HG03565 (cell line): ENCODE measurements at regions not wholly inside any gene's neighbourhood (a gene's known extent, or its start where the extent isn't known, plus 50 kb on each side); places are given as distances from the start of the nearest gene placed in this dataset.
"Not testable (repeated sequence)": the region's sequence is repeated elsewhere in the genome, so short reads cannot be mapped to it uniquely, and the experiment has no call there.

Experiments
- ATAC-seq: cut with Tn5 transposase; IDR thresholded peaks from one replicate; pipeline ENCODE4 v1.9.1; 2021; ENCODE audit warnings: mild to moderate bottlenecking, moderate library complexity; ENCODE audit not compliant: unreplicated experiment

DNA sequence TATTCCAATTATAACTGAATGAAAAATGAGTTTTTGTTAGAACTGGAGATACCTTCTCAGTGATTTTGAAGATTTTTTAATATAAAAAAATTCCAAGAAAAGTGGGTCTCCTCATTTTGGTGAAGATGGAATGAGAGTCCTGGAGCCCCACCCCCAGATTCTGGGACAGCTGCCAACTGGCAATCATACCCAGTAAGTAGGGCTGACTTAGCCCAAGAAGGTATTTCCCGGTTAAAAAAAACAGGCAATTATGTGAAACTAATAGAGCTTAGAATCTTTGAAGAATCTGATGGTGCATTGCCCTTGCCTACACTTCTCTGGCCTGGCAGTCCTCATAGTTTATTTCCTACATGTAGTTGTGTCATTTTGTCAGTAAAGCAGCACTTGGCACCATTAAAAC, 52.8 kb upstream of the VWDE start:
- no peak for ATAC-seq

- ATAC-seq = peak; percentile 98
These were observed 55.0 kb upstream of the VWDE start for GRCh38 chr7:12458520-12459131.

- no peak for ATAC-seq
These were observed 64.2 kb upstream of the VWDE start for GRCh38 chr7:12467837-12468236.

DNA sequence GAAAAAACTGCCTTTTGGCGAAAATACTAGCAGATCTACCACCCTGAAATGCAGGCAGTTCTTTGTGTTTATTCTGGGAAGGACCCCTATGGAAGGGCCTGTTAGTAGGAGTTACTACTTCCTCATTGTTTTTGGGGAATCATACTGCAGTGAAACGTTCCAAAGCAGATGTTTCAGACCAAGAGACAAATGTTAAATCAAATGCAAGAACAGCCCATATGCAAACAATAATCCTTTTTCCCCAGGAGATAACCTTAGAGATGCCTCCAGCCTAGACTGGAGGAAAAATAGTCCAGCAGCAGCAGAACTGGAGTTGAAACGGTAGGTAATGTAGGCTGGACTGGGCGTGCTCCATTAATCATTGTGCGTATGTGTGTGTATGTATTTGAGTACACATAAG, 65.9 kb upstream of the VWDE start:
- no peak for ATAC-seq

DNA sequence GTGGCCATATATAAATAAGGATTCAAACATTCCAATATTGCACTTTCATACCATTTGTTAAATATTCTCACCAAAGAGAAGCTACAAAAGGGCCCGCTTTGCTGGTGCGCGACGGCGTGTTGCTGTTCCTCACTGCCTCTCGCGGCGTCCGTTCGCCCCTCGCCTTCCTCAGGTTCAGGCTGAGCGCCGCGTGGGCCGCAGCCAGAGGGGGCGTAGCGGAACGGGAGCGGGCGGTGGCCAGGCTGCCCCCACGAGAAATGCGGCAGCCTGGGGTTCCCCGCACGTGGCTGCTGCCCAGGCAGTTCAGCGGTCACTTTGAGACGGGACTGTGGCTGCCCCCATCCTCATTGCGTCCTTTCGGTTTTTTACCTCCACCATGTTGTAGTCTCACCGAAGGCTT, 67.3 kb upstream of the VWDE start:
- ATAC-seq = no peak

- ATAC-seq = no peak
These were observed 70.4 kb upstream of the VWDE start for GRCh38 chr7:12474035-12474434.

DNA sequence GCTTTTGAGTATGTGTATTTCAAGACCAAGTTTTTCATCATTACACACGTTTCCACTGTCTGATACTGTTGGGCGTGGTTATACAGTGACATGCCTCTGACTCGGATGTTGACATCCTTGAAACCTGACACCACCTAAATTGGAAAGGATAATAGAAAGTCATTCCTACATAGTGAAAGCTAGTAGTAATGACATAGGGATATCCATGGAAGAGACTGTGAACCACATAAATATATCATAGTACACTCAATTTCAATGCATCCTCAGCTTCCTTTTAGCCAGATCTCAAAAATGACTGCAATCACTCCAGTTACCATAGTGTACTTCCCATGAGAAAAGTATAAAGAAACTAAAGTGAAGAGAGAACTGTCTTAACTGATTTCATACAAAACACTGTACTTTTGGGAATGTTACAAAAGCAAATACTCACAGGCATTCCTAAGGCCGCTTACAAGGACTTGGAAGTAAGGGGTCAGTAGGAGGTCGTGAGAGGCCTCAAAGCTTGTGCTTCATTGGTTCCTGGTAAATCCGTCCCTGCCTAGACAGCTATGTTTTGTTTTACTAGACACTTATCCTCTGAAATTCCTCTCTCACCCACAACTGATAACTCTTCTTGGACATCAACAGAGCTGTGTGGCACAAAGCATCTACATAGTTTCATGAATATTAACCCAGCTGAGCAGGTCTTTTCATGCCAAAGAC, 71.8 kb upstream of the VWDE start:
- ATAC-seq = no peak

DNA sequence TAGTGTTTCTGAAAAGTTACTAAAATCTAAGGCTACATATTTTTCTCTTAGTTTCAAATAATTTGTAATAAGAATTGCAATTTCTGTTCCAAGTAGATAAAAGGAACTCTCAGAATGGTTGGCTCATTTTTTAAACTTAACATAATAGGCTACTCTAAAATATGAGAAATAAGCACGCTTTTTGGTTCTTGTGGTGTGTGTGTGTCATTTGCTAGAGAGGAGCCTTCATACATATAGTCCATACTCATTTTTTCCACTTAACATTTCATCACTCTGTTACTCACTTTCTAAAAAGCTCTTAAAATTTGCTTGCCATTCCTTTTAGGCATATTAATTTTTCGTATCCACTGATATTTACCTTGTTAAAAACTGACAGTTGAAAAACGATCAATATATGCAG, 74.0 kb upstream of the VWDE start:
- ATAC-seq = no peak

DNA sequence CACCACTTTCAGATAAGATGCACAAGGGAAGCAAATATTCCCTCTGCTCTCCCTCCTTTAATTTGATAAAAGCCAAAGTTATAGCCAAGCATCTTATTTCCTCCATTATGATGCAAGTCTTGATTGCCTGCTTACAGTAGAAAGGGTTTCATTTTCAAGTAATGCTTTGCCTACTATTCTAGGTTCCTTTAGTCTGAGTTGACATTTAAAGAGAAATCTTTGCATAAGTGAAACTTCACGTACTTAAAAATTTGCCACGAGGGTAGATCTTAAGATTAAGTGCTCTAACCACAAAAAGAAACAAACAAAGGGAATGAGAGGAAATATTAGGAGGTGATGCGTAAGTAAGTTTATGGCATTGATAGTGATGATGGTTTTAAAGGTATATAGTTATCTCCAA, 78.1 kb upstream of the VWDE start:
- peak; percentile 87 for ATAC-seq

- no peak for ATAC-seq
These were observed 82.2 kb upstream of the VWDE start for GRCh38 chr7:12485845-12486244.

DNA sequence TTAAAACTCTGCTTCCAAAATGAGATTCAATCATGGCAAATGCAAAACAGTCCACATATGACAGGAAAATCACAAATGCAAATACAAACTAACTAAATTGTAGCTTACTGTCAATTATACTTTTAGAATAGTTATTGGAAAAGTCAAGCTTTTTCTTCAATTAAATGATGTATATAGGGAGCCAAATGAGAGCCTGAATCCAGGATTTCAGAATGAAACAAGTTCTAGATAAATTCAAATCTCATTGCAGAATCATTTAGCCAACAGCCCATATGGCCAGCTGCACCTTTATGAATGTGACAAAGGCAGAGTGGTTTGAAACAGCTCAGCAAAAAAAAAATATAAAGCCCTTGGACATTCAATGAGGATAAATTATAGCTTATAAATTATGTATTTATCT, 82.2 kb upstream of the SCIN start:
- ATAC-seq = no peak

DNA sequence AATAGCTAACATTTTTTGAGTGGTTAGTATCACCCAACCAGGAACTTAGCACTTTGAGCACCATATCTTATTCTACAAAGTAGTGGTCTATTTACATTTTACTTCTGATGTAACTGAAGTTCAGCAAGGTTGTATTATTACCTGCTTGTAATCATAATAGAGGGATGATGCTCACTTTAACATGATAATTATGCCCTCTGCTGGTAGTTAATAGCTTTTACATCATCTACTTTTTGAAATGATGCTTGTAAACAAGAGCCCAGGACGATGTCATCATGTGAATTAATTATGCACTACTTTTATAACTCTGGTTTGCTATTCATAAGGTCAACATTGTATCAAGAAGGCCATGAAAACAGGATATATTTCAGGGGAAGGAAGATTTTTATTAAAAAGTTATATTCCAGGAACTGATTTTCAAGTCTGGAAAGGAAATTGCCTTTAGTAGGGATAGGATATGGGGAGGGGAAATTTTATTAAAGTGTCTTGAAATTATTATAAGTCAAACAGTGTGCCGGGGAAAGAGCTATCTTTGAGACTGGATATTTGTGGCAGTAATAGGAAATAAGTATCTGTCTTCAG, 80.3 kb upstream of the SCIN start:
- peak; percentile 82 for ATAC-seq

DNA sequence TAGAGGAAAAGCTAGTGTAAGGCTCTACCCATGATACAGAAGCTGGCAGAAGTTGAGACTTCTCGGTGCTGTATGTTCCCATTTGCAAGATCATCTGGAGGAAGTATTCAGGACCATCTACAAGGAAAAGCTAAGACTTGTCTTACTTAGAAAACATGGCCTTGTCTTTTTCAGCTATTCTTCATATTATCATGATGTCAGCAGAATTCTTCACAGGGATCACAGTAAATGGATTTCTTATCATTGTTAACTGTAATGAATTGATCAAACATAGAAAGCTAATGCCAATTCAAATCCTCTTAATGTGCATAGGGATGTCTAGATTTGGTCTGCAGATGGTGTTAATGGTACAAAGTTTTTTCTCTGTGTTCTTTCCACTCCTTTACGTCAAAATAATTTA, 79.6 kb upstream of the SCIN start:
- no peak for ATAC-seq

- no peak for ATAC-seq
These were observed 79.0 kb upstream of the SCIN start for GRCh38 chr7:12491526-12491925.

DNA sequence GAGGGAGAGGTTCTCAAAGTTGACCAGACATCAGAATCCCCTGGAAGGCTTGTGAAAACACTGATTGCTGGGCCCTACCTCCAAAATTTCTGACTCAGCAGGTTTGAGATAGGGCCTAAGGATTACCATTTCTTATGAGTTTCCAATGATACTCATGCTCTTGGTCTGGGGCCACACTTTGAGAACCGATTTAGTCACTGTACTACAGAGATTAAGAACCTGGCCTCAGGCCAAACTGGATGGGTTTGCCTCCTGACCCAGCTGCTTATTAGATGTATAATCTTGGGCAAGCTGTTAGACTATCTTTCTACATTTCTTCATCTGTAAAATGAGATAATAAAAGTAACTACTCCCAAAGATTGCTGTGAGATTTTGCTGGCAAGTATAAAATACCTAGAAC, 77.1 kb upstream of the SCIN start:
- ATAC-seq = no peak

DNA sequence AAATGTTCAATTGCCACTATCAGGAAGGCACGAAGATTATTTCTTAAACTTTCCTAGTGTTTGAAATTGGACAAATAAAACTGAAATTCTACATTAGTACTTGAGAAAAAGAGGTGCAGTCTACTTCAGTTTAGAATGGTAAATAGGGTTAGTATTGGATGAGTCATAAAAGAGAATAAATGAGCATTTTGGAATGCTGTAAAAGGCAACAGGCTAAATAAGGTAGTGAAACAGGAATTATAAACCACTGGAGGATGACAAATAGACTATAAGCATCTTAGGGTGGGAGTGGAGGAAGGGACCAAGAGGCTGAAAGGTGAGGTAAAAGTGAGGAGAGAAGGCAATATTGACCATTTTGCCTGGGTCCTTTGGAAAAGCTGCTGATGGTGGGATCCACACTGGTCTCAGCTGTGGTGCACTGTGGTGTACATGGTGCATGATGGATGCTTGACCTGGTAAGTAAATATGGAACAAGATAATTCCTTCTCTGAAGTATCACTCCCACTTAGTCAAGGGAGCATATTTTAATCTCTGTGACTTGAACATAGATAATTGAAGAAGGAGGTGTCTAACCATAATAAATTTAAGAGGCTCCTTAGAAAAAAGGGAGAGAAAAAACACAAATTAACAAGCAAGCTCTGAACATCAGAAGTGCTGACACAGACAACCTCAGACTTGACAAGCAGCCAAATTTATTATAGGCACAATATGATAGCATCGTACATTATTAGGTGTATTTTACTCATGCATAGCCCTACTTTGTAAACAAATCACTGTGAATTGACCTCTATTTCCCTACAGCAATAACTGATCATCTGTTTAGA, 76.4 kb upstream of the SCIN start:
- ATAC-seq = no peak

DNA sequence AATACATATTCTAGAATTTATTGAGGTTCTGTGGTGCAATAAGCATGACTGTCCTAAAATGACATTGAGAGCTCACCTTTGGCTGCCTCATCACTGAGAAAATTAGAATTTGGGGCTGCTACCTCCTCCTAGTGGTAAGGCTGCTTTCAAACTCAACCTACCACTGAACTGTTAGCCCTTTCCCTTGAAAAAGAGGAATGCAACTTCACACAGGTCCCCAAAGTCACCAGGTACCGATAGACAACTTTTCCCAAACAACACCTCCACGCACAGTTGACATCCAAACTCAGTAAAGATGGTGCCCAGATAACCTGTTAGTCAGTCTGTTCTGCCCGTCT, 75.9 kb upstream of the SCIN start:
- ATAC-seq = no peak

GRCh38 chr7:12496901-12497674, 73.4 kb upstream of the SCIN start:
- not testable (repeated sequence) for ATAC-seq

- no peak for ATAC-seq
These were observed 66.4 kb upstream of the SCIN start for GRCh38 chr7:12504149-12504548.

- ATAC-seq = no peak
These were observed 62.5 kb upstream of the SCIN start for GRCh38 chr7:12508005-12508404.

GRCh38 chr7:12508554-12508953, 62.0 kb upstream of the SCIN start:
- ATAC-seq = no peak
